ENCODE measurements at regions not wholly inside any gene's neighbourhood (a gene's known extent, or its start where the extent isn't known, plus 50 kb on each side); places are given as distances from the start of the nearest gene placed in this dataset.

- no peak overlapping the region for H2AK5ac ChIP-seq (ENCODE audit: low read depth, low read length)
- no peak overlapping the region for H3K4me2 ChIP-seq (ENCODE audit: insufficient read depth in 1 of 2, low read depth in 2 of 2, low read length in 2 of 2)
- ChIA-PET CTCF (ENCODE audit: partially characterized antibody) (interaction anchor here (0.6 to 0.8 kb wide), 3 partner anchors 10 to 49 kb away, joined by 3 read pairs; no protein-coding TSS in a partner anchor), POLR2A (ENCODE audit: partially characterized antibody) (no interaction called here)
- H3K14ac ChIP-seq (ENCODE audit: insufficient read length) = no peak overlapping the region
- no peak overlapping the region for H2AFZ ChIP-seq (ENCODE audit: low read length)
- H3K27me3 ChIP-seq (replicated peaks in 1 of 4; ENCODE audit: control insufficient read depth in 3 of 4, extremely low read depth in 1 of 4, insufficient read depth in 3 of 4, low read length in 3 of 4) = no peaks in the 10 kb centered on the region
- H2BK120ac ChIP-seq (replicated peaks; ENCODE audit: low read depth, low read length) = no peak overlapping the region
- no peaks in the 10 kb centered on the region for H4K20me1 ChIP-seq (replicated peaks in 1 of 2; ENCODE audit: control insufficient read depth in 1 of 2, insufficient read depth in 2 of 2, low read length in 2 of 2)
- H3K9me3 ChIP-seq (ENCODE audit: insufficient read depth in 2 of 2, low read depth in 1 of 2, low read length in 1 of 2) = no peaks in the 10 kb centered on the region
- no peak overlapping the region for H3K56ac ChIP-seq (replicated peaks; ENCODE audit: insufficient read length, low read depth, low read length)
- H2BK12ac ChIP-seq (ENCODE audit: low read depth, low read length) = no peak overlapping the region
- no peaks in the 10 kb centered on the region for H3K79me2 ChIP-seq (ENCODE audit: control insufficient read depth in 1 of 2, insufficient read depth in 2 of 2, low read length in 2 of 2)
- 90% methylated on average over 9 of the region's 9 CpGs; no CpG with 5 or more reads in 1 of the 2 experiments for WGBS, 2 experiments (ENCODE audit: extremely low coverage in 1 of 2, insufficient coverage in 1 of 2, insufficient read length in 1 of 2, insufficient replicate concordance in 2 of 2, low coverage in 1 of 2, low lambda C conversion rate in 2 of 2, missing lambda C conversion rate in 1 of 2)
- H3K9ac ChIP-seq (replicated peaks in 1 of 4; ENCODE audit: extremely low read depth in 1 of 4, low read depth in 3 of 4, low read length in 3 of 4) = no peak overlapping the region
- no peak overlapping the region for H3K4me3 ChIP-seq (ENCODE audit: extremely low read depth in 1 of 4, insufficient read depth in 2 of 4, low read depth in 3 of 4, low read length in 4 of 4)
- no peaks in the 10 kb centered on the region for H3K36me3 ChIP-seq (ENCODE audit: control insufficient read depth in 2 of 4, insufficient read depth in 4 of 4, low read length in 3 of 4)
- peaks cover 0 to 4% (median 2%) of the 10 kb centered on the region in 4 experiments; a peak in 5 of 7 replicates for H3K4me1 ChIP-seq (replicated peaks in 1 of 4; ENCODE audit: control insufficient read depth in 3 of 4, insufficient read depth in 4 of 4, low read length in 3 of 4)
- DNase-seq (ENCODE audit: low read depth in 1 of 2, low spot score in 2 of 2) = no peak
- H3K79me1 ChIP-seq (ENCODE audit: low read depth, low read length) = no peaks in the 10 kb centered on the region
- no peak overlapping the region for H3K27ac ChIP-seq (ENCODE audit: low read depth, low read length)
- no peak overlapping the region; the same call in 1 of the 2 replicates for H4K8ac ChIP-seq (ENCODE audit: extremely low read depth, insufficient read depth, low read length)
- H2BK5ac ChIP-seq (ENCODE audit: low read depth, low read length) = no peak overlapping the region
- H4K5ac ChIP-seq (ENCODE audit: insufficient read length, low read depth, low read length) = no peak overlapping the region
- H2BK15ac ChIP-seq (ENCODE audit: low read length) = no peak overlapping the region
- TF ChIP-seq SUZ12 (IDR thresholded peaks at IDR 0.05; ENCODE audit: low read length) = no peak
- TF ChIP-seq, protein P1, sequence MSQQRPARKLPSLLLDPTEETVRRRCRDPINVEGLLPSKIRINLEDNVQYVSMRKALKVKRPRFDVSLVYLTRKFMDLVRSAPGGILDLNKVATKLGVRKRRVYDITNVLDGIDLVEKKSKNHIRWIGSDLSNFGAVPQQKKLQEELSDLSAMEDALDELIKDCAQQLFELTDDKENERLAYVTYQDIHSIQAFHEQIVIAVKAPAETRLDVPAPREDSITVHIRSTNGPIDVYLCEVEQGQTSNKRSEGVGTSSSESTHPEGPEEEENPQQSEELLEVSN (IDR thresholded peaks at IDR 0.05) = no peak
- TF ChIP-seq KDM5A (IDR thresholded peaks at IDR 0.05; ENCODE audit: low read length) = no peak
- no peak for TF ChIP-seq POLR2A (IDR thresholded peaks at IDR 0.05; ENCODE audit: control extremely low read depth in 1 of 2, low read depth in 2 of 2, low read length in 2 of 2)
- TF ChIP-seq CEBPB (IDR thresholded peaks at IDR 0.05; ENCODE audit: low read depth, low read length) = no peak
- no peak for TF ChIP-seq CREB1 (IDR thresholded peaks at IDR 0.05)
- no peak for TF ChIP-seq CTCF (IDR thresholded peaks at IDR 0.05; ENCODE audit: control extremely low read depth in 1 of 3, insufficient read depth in 1 of 3, low read depth in 1 of 3, low read length in 3 of 3)
- TF ChIP-seq NRF1 (IDR thresholded peaks at IDR 0.05; ENCODE audit: low read depth, low read length) = no peak
- no peak for TF ChIP-seq POLR2AphosphoS5 (IDR thresholded peaks at IDR 0.05; ENCODE audit: low read depth, low read length)
- no peak for TF ChIP-seq CBX8 (IDR thresholded peaks at IDR 0.05; ENCODE audit: borderline replicate concordance, low read depth, low read length)
- TF ChIP-seq TAF7 (optimal IDR thresholded peaks at IDR 0.05; ENCODE audit: borderline replicate concordance, low read depth, low read length) = no peak
- TF ChIP-seq YY1 (IDR thresholded peaks at IDR 0.05; ENCODE audit: low read depth, low read length) = no peak
- no peak overlapping the region for H3K23ac ChIP-seq (ENCODE audit: insufficient read length)
- H3K23me2 ChIP-seq (ENCODE audit: low read depth, low read length) = no peaks in the 10 kb centered on the region; the same call in 1 of the 2 replicates
- no peak overlapping the region for H4K91ac ChIP-seq (replicated peaks; ENCODE audit: insufficient read length, low read length)
- no peak for FAIRE-seq
- no peak overlapping the region for H3K18ac ChIP-seq (ENCODE audit: extremely low read depth, low read length)
- H2BK20ac ChIP-seq (ENCODE audit: low read length) = no peak overlapping the region
- H3K4ac ChIP-seq (replicated peaks; ENCODE audit: insufficient read length, low read depth, low read length) = no peak overlapping the region
Measured at GRCh38 chr20:58137651-58138265, 90.7 kb downstream of the ANKRD60 start.

Data from H1 (cell line).